ENCODE measurements at regions not wholly inside any gene's neighbourhood (a gene's known extent, or its start where the extent isn't known, plus 50 kb on each side); places are given as distances from the start of the nearest gene placed in this dataset.
"Not testable (repeated sequence)": the region's sequence is repeated elsewhere in the genome, so short reads cannot be mapped to it uniquely, and the experiment has no call there.

- no peak for DNase-seq (ENCODE audit: low read depth)
Observed at GRCh38 chr5:158200619-158201018, 341.7 kb upstream of the CLINT1 start.

GRCh38 chr5:158198636-158199035, 339.7 kb upstream of the CLINT1 start:
- no peak for DNase-seq (ENCODE audit: low read depth)

GRCh38 chr5:158195416-158196210, 336.7 kb upstream of the CLINT1 start:
- DNase-seq (ENCODE audit: low read depth), result no peak

GRCh38 chr5:158194561-158194976, 335.6 kb upstream of the CLINT1 start:
- no peak for DNase-seq (ENCODE audit: low read depth)

- DNase-seq (ENCODE audit: low read depth), result not testable (repeated sequence)
Observed at GRCh38 chr5:158193395-158193794, 334.4 kb upstream of the CLINT1 start.

GRCh38 chr5:158180407-158180806, 321.5 kb upstream of the CLINT1 start:
- DNase-seq (ENCODE audit: low read depth), result no peak

GRCh38 chr5:158179271-158179670, 320.3 kb upstream of the CLINT1 start:
- DNase-seq (ENCODE audit: low read depth), result no peak

- no peak for DNase-seq (ENCODE audit: low read depth)
Observed at GRCh38 chr5:158178535-158178934, 319.6 kb upstream of the CLINT1 start.

- no peak for DNase-seq (ENCODE audit: low read depth)
Observed at GRCh38 chr5:158177146-158177545, 318.2 kb upstream of the CLINT1 start.

- DNase-seq (ENCODE audit: low read depth), result no peak
Observed at GRCh38 chr5:158175934-158176481, 317.1 kb upstream of the CLINT1 start.

GRCh38 chr5:158174918-158175851, 316.2 kb upstream of the CLINT1 start:
- peak; percentile 18 for DNase-seq (ENCODE audit: low read depth)

- no peak for DNase-seq (ENCODE audit: low read depth)
Observed at GRCh38 chr5:158174026-158174425, 315.1 kb upstream of the CLINT1 start.

GRCh38 chr5:158172005-158172404, 313.1 kb upstream of the CLINT1 start:
- DNase-seq (ENCODE audit: low read depth), result no peak

GRCh38 chr5:158170534-158170933, 311.6 kb upstream of the CLINT1 start:
- no peak for DNase-seq (ENCODE audit: low read depth)

GRCh38 chr5:158170060-158170459, 311.1 kb upstream of the CLINT1 start:
- DNase-seq (ENCODE audit: low read depth), result no peak

GRCh38 chr5:158166424-158166823, 307.5 kb upstream of the CLINT1 start:
- DNase-seq (ENCODE audit: low read depth), result no peak

- no peak for DNase-seq (ENCODE audit: low read depth)
Observed at GRCh38 chr5:158165647-158166046, 306.7 kb upstream of the CLINT1 start.

GRCh38 chr5:158164296-158165047, 305.5 kb upstream of the CLINT1 start:
- no peak for DNase-seq (ENCODE audit: low read depth)

GRCh38 chr5:158163451-158164295, 304.7 kb upstream of the CLINT1 start:
- DNase-seq (ENCODE audit: low read depth), result no peak

- no peak for DNase-seq (ENCODE audit: low read depth)
Observed at GRCh38 chr5:158162479-158163034, 303.6 kb upstream of the CLINT1 start.

- no peak for DNase-seq (ENCODE audit: low read depth)
Observed at GRCh38 chr5:158162026-158162425, 303.1 kb upstream of the CLINT1 start.
